Posterior vena cava (tissue), 2 donors: ENCODE measurements at regions not wholly inside any gene's neighbourhood (a gene's known extent, or its start where the extent isn't known, plus 50 kb on each side); places are given as distances from the start of the nearest gene placed in this dataset.
"Not testable (repeated sequence)": the region's sequence is repeated elsewhere in the genome, so short reads cannot be mapped to it uniquely, and the experiment has no call there.

Source experiments
- DNase-seq: peaks from one replicate; pipeline ENCODE4 v3.0.0-alpha.2; 2020; ENCODE audit warnings: low spot score
- intact Hi-C, 2 donors: fragments of 100-400 bp; cut with DNase I; formaldehyde crosslinking; loops; one replicate each; pipeline versions ENCODE4 v1.14.1 to v1.14.2; 2022 to 2023
- donor health status: DM: yes; HTN: yes; CAD: no.
- donor health status: DM: yes; HTN: yes; CAD: no.

DNA sequence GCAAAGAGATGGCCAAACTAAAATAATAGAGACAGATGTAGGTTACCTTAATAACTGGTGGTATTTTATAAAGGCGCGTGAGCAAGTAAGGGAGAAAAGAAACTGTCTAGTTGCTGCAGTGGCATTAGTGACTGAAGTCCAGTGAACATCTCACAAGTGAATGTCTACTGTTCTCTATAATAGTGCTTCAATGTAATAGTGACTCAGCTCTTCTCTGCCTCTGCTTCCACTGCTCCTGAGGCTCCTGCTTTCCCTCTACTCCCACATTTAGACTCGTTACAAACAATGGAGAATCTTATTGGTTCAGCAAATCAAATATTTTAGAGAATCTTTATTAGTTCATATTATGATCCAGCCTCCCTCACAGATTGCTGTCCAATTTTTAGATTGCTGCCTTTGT is 779.1 kb upstream of the HTR2C start:
- DNase-seq: no peak
- intact Hi-C loops: no loop called here

DNA sequence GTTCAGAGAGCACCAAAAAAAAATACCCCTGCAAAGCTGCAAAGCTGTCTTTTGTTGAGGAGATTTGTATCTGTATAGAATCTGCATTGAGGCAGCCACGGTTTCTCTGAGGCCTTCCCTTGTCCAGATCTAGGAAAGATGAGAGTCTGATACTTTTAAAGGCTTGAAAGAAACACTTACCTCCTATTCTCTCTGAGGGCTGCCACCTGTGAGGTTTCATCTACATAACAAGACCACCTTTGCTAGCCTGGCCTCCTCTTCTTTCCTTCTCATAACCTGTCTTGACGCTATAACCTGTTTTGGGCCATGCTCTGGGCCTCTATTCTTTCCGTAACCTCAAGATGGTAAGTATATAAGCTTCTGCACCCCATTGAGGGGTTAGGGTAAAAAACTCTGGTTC is 779.6 kb upstream of the HTR2C start:
- intact Hi-C loops: no loop called here
- DNase-seq: no peak

DNA sequence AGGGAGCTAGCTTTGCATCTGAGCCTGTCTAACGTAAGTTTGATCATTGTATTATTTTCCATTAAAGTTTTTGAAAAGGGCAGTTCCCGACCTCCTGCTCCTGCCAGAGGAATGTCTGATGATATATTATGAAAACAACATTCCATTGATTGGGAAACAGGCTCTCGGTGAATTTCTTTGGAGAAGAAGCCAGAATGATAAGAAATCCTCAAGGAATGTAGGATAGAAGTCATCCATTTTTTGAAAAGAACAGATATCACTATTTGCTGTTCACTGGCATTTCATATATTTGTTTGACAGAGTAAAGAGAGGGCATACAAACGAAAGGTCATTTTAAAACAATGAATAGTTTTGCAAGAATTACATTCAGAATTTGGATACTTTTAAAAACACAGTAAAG is 781.0 kb upstream of the HTR2C start:
- intact Hi-C loops: no loop called here
- DNase-seq: no peak

GRCh38 chrX:113800955-113801354 is 782.9 kb upstream of the HTR2C start:
- intact Hi-C loops: no loop called here

DNA sequence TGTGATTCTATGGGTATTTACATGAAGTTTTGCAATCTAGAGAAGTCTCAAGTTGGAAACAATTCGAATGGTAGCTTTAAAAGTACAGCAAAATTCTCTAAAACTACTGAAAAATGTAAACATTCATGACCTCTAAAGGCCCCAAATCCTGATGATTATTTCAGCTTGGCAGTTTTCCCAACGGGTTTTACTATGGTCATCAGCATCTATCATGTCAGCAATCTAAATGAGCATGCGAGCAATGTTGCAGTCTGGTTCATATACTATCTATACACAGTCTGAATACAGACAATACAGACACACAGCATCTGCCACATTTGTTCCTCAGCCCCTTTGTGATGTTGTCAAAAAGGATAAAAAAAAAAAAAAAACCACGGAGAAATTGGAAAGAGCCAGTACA is 790.3 kb upstream of the HTR2C start:
- DNase-seq: no peak
- intact Hi-C loops: no loop called here

More at GRCh38 chrX:113800955-113801354, 782.9 kb upstream of the HTR2C start:
- DNase-seq: no peak

DNA sequence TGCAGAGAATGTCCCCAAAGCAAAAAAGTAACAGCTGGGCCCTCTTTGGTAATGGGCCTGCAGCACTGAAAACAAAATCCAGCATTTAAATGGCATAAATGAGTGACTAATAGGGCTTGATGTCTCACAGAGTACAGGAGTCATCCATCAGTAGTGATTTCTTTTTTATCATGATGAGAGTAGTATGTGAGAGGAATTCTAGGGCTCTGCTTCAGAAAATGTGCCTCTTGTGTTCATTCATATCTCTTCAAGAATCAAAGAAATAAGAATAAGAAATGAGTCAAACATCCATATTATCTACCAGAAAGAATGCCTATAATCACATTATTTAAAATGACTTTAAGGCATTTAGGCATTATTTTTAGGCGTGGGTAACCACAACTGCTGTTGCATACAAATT is 792.9 kb upstream of the HTR2C start:
- intact Hi-C loops: no loop called here
- no peak for DNase-seq

GRCh38 chrX:113784754-113785153 is 799.1 kb upstream of the HTR2C start:
- intact Hi-C loops, DNase-seq: not testable (repeated sequence)

GRCh38 chrX:113770806-113771205 is 813.1 kb upstream of the HTR2C start:
- no peak for DNase-seq
- intact Hi-C loops: no loop called here

DNA sequence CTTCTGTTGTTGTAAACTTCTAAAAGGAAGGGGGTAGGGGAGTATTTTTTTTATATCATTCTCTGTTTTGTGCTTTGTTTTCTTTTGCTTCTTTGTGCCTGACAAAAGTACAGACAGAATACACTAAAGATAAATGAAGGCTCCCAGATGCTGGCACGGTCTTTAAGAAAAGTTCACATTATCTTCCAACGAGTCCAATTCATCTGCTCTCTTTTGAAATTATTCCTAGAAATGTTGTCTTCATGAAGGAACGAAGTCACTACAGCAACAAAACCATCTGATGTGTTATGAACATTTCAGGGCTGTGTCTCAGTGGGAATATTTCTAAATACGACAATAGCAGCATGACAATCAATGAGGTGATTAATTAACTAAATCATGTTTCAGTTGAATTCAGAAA is 813.8 kb upstream of the HTR2C start:
- intact Hi-C loops: no loop called here
- DNase-seq: no peak

- intact Hi-C loops: no loop called here
- no peak for DNase-seq
Measured at GRCh38 chrX:113759422-113759821, 824.5 kb upstream of the HTR2C start.

GRCh38 chrX:113747274-113747973 is 836.5 kb upstream of the HTR2C start:
- no peak for DNase-seq
- intact Hi-C loops: loop anchor here in 1 of 2 donors (5.0 kb wide), 1 partner anchor 885 kb away; no protein-coding TSS in a partner anchor

DNA sequence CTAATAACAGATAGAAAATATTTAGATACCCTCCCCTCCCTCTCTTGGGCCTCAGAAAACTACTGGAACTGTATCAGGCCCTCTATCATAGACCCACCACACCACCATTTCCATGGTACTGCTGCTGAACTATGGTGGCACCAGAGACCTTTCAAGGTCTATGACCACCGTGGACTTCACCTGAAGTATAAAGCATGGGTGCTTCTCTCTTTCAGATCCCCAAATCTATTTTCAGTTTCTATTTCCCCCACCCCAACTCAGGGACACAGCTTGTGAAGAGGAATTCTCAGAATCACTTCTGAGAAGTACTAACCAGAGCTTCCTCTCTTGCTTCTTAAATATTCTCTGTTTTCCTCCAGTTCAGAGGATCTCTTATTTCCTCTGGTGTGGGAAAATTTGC is 840.8 kb upstream of the HTR2C start:
- DNase-seq: no peak
- intact Hi-C loops: no loop called here

- no peak for DNase-seq
- intact Hi-C loops: no loop called here
Measured at GRCh38 chrX:113741744-113742143, 842.1 kb upstream of the HTR2C start.

DNA sequence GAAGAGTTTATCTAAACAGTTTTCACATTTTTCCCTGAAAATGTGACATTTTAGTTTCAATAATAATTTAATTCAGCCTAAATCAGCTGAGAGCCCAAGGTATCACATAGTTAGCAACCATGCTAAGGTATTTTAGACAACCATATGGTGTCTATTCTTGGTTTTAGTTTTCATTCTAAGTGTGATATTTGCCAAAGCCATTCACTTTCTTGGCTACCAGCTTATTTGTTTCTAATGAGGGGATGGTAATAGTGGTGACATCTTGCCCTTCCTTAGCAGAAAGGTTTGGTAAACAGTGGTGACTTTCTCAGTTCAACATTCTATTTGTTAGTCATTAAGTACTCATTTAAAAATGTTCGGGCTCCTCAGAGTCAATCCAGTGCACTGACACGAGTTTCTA is 854.9 kb upstream of the HTR2C start:
- intact Hi-C loops: no loop called here
- no peak for DNase-seq

GRCh38 chrX:113726898-113727297 is 857.0 kb upstream of the HTR2C start:
- no peak for DNase-seq
- intact Hi-C loops: no loop called here

GRCh38 chrX:113726466-113726865 is 857.4 kb upstream of the HTR2C start:
- intact Hi-C loops: no loop called here
- no peak for DNase-seq

DNA sequence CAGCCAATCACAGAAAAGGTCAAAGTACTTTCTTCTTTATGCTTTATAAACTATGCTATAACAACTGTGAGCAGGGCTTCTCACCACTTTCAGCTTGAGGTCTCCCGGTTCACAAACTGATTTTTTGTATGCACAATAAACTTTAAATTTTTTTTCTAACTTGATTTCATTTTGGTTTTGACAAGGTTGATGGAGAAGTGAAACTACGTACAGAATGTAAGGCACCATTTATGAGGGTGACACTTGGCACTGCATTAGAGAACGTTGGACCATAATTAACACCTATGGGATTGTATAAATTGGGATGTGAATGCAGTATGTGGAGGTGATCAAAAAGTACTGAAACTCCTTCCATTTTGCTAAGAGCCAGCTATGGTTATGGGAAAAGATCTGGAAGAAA is 857.9 kb upstream of the HTR2C start:
- intact Hi-C loops: no loop called here
- no peak for DNase-seq

- intact Hi-C loops: no loop called here
- DNase-seq: no peak
Measured at GRCh38 chrX:113699939-113700338, 859.3 kb upstream of the AMOT start.

- no peak for DNase-seq
- intact Hi-C loops: no loop called here
Measured at GRCh38 chrX:113675278-113675677, 834.6 kb upstream of the AMOT start.

- no peak for DNase-seq
- intact Hi-C loops: no loop called here
Measured at GRCh38 chrX:113651306-113651705, 810.7 kb upstream of the AMOT start.

DNA sequence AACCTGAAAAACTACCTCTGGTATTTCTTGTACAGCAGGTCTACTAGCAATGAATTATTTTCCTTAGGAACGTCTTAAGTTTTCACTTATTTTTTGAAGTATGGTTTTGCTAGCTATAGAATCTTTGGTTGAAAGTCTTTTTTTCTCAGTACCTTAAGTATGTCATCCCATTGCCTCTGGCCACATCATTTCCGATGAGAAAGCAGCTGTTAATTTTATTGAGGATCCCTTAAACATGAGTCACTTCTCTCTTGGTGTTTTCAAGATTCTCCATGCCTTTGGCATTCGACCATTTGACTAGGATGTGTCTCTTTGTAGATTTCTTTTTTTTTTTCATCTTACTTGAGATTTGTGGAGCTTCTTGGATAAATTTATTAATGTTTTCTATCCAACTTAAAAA is 803.8 kb upstream of the AMOT start:
- intact Hi-C loops: no loop called here
- no peak for DNase-seq

GRCh38 chrX:113634565-113634964 is 793.9 kb upstream of the AMOT start:
- intact Hi-C loops: no loop called here
- no peak for DNase-seq
